ENCODE measurements at regions not wholly inside any gene's neighbourhood (a gene's known extent, or its start where the extent isn't known, plus 50 kb on each side); places are given as distances from the start of the nearest gene placed in this dataset.
"Not testable (repeated sequence)": the region's sequence is repeated elsewhere in the genome, so short reads cannot be mapped to it uniquely, and the experiment has no call there.

DNA sequence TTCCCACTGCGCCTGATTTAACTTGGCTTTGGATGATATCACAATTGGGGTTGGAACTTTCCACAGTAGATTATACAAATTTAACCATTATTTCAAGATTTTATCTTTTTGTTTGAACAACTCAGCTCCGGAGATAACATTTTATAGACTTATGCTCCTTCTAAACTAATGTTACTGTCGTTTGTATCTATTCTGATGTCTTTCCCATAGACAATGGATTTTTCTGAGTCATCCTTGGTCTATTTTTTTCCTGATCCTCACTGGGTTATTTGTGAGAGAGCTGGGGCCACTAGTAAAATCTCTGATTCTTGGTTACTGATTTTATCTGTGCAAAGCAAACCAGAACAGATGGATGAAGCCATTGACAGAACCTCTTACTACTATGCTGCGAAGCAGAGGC is 175.1 kb downstream of the SLC38A4 start:
- Mint-ChIP-seq H3K4me3 (ENCODE audit: low read depth) (no peak overlapping the region), H3K4me1 (ENCODE audit: low read depth) (peaks cover 6% of the 10 kb centered on the region), H3K27ac (no peak overlapping the region), H3K36me3 (ENCODE audit: insufficient read depth) (no peaks in the 10 kb centered on the region), H3K9me3 (ENCODE audit: low read depth) (peaks cover 10% of the 10 kb centered on the region), H3K27me3 (no peaks in the 10 kb centered on the region)
- DNase-seq (ENCODE audit: low spot score, unreplicated experiment) = no peak
- TF ChIP-seq, protein P1, sequence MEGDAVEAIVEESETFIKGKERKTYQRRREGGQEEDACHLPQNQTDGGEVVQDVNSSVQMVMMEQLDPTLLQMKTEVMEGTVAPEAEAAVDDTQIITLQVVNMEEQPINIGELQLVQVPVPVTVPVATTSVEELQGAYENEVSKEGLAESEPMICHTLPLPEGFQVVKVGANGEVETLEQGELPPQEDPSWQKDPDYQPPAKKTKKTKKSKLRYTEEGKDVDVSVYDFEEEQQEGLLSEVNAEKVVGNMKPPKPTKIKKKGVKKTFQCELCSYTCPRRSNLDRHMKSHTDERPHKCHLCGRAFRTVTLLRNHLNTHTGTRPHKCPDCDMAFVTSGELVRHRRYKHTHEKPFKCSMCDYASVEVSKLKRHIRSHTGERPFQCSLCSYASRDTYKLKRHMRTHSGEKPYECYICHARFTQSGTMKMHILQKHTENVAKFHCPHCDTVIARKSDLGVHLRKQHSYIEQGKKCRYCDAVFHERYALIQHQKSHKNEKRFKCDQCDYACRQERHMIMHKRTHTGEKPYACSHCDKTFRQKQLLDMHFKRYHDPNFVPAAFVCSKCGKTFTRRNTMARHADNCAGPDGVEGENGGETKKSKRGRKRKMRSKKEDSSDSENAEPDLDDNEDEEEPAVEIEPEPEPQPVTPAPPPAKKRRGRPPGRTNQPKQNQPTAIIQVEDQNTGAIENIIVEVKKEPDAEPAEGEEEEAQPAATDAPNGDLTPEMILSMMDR (IDR thresholded peaks at IDR 0.05; ENCODE audit: unreplicated experiment) = no peak

- no peak overlapping the region for H3K27ac Mint-ChIP-seq
- H3K4me1 Mint-ChIP-seq (ENCODE audit: low read depth) = peaks cover 6% of the 10 kb centered on the region
- TF ChIP-seq, protein P1 (IDR thresholded peaks at IDR 0.05; ENCODE audit: unreplicated experiment) = no peak
- no peak overlapping the region for H3K4me3 Mint-ChIP-seq (ENCODE audit: low read depth)
- no peak for DNase-seq (ENCODE audit: low spot score, unreplicated experiment)
- peaks cover 10% of the 10 kb centered on the region for H3K9me3 Mint-ChIP-seq (ENCODE audit: low read depth)
- H3K27me3 Mint-ChIP-seq = no peaks in the 10 kb centered on the region
- no peaks in the 10 kb centered on the region for H3K36me3 Mint-ChIP-seq (ENCODE audit: insufficient read depth)
Observed at GRCh38 chr12:46649433-46649832, 176.4 kb downstream of the SLC38A4 start.

- TF ChIP-seq, protein P1 (IDR thresholded peaks at IDR 0.05; ENCODE audit: unreplicated experiment) = no peak
- peaks cover 2% of the 10 kb centered on the region for H3K4me1 Mint-ChIP-seq (ENCODE audit: low read depth)
- H3K36me3 Mint-ChIP-seq (ENCODE audit: insufficient read depth) = no peaks in the 10 kb centered on the region
- no peak overlapping the region for H3K4me3 Mint-ChIP-seq (ENCODE audit: low read depth)
- H3K9me3 Mint-ChIP-seq (ENCODE audit: low read depth) = peaks cover 26% of the 10 kb centered on the region
- no peak overlapping the region for H3K27ac Mint-ChIP-seq
- no peaks in the 10 kb centered on the region for H3K27me3 Mint-ChIP-seq
- no peak for DNase-seq (ENCODE audit: low spot score, unreplicated experiment)
Observed at GRCh38 chr12:46647034-46647433, 178.8 kb downstream of the SLC38A4 start.

- H3K4me3 Mint-ChIP-seq (ENCODE audit: low read depth); H3K27me3 Mint-ChIP-seq; H3K27ac Mint-ChIP-seq; H3K4me1 Mint-ChIP-seq (ENCODE audit: low read depth); H3K36me3 Mint-ChIP-seq (ENCODE audit: insufficient read depth); DNase-seq (ENCODE audit: low spot score, unreplicated experiment): not testable (repeated sequence)
- peaks cover 56% of the 10 kb centered on the region for H3K9me3 Mint-ChIP-seq (ENCODE audit: low read depth)
Observed at GRCh38 chr12:46641649-46642048, 184.1 kb downstream of the SLC38A4 start.

DNA sequence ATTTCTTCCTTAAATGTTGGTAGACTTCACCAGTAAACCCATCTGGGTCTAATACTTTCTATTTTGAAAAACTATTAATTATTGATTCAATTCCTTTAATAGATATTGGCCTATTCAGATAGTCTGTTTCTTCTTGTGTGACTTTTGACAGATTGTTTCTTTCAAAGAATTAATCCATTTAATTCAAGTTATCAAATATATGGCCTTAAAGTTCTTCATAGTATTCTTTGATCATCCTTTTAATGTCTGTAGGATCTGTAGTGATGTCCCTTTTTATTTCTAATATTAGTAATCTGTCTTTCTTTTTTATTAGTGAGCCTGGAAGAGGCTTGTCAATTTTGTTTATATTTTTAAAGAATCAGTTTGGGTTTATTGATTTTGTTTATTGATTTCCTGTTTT is 190.0 kb downstream of the SLC38A4 start:
- no peaks in the 10 kb centered on the region for H3K4me1 Mint-ChIP-seq (ENCODE audit: low read depth)
- H3K27ac Mint-ChIP-seq = no peak overlapping the region
- no peaks in the 10 kb centered on the region for H3K27me3 Mint-ChIP-seq
- peaks cover 60% of the 10 kb centered on the region for H3K9me3 Mint-ChIP-seq (ENCODE audit: low read depth)
- TF ChIP-seq, protein P1 (IDR thresholded peaks at IDR 0.05; ENCODE audit: unreplicated experiment) = no peak
- H3K4me3 Mint-ChIP-seq (ENCODE audit: low read depth) = no peak overlapping the region
- DNase-seq (ENCODE audit: low spot score, unreplicated experiment) = no peak
- peaks cover 16% of the 10 kb centered on the region for H3K36me3 Mint-ChIP-seq (ENCODE audit: insufficient read depth)

GRCh38 chr12:46629331-46630229 is 196.2 kb downstream of the SLC38A4 start:
- Mint-ChIP-seq H3K4me1 (ENCODE audit: low read depth) (peaks cover 12% of the 10 kb centered on the region), H3K36me3 (ENCODE audit: insufficient read depth) (peaks cover 3% of the 10 kb centered on the region), H3K4me3 (ENCODE audit: low read depth) (no peak overlapping the region), H3K27ac (no peak overlapping the region), H3K9me3 (ENCODE audit: low read depth) (peaks cover 14% of the 10 kb centered on the region), H3K27me3 (no peaks in the 10 kb centered on the region)
- TF ChIP-seq, protein P1 (IDR thresholded peaks at IDR 0.05; ENCODE audit: unreplicated experiment) = no peak
- no peak for DNase-seq (ENCODE audit: low spot score, unreplicated experiment)

Data from progenitor cell of endocrine pancreas (in vitro differentiated cells).